ENCODE measurements at regions not wholly inside any gene's neighbourhood (a gene's known extent, or its start where the extent isn't known, plus 50 kb on each side); places are given as distances from the start of the nearest gene placed in this dataset.
"Not testable (repeated sequence)": the region's sequence is repeated elsewhere in the genome, so short reads cannot be mapped to it uniquely, and the experiment has no call there.

GRCh38 chr6:167408235-167408869 is 83.5 kb downstream of the TTLL2 start:
- DNase-seq (ENCODE audit: low spot score), result no peak

- no peak for DNase-seq (ENCODE audit: low spot score)
Measured at GRCh38 chr6:167409079-167409478, 84.2 kb downstream of the TTLL2 start.

GRCh38 chr6:167409694-167410093 is 84.8 kb downstream of the TTLL2 start:
- no peak for DNase-seq (ENCODE audit: low spot score)

- no peak for DNase-seq (ENCODE audit: low spot score)
Measured at GRCh38 chr6:167410462-167410861, 85.6 kb downstream of the TTLL2 start.

- DNase-seq (ENCODE audit: low spot score), result no peak
Measured at GRCh38 chr6:167412506-167412905, 87.6 kb downstream of the TTLL2 start.

- DNase-seq (ENCODE audit: low spot score), result no peak
Measured at GRCh38 chr6:167415441-167415961, 90.6 kb downstream of the TTLL2 start.

GRCh38 chr6:167416676-167417430 is 92.0 kb downstream of the TTLL2 start:
- DNase-seq (ENCODE audit: low spot score), result no peak

GRCh38 chr6:167420177-167420576 is 95.3 kb downstream of the TTLL2 start:
- DNase-seq (ENCODE audit: low spot score), result no peak

- DNase-seq (ENCODE audit: low spot score), result no peak
Measured at GRCh38 chr6:167420858-167421766, 96.2 kb downstream of the TTLL2 start.

- DNase-seq (ENCODE audit: low spot score), result not testable (repeated sequence)
Measured at GRCh38 chr6:167421944-167422343, 97.1 kb downstream of the TTLL2 start.

- no peak for DNase-seq (ENCODE audit: low spot score)
Measured at GRCh38 chr6:167422934-167423333, 98.0 kb downstream of the TTLL2 start.

- no peak for DNase-seq (ENCODE audit: low spot score)
Measured at GRCh38 chr6:167424060-167424673, 99.3 kb downstream of the TTLL2 start.

- no peak for DNase-seq (ENCODE audit: low spot score)
Measured at GRCh38 chr6:167424700-167425099, 99.8 kb downstream of the TTLL2 start.

GRCh38 chr6:167426084-167426483 is 101.2 kb downstream of the TTLL2 start:
- no peak for DNase-seq (ENCODE audit: low spot score)

- no peak for DNase-seq (ENCODE audit: low spot score)
Measured at GRCh38 chr6:167426651-167427050, 101.8 kb downstream of the TTLL2 start.

- DNase-seq (ENCODE audit: low spot score), result no peak
Measured at GRCh38 chr6:167428664-167429333, 103.9 kb downstream of the TTLL2 start.

- no peak for DNase-seq (ENCODE audit: low spot score)
Measured at GRCh38 chr6:167429353-167429752, 104.5 kb downstream of the TTLL2 start.

- no peak for DNase-seq (ENCODE audit: low spot score)
Measured at GRCh38 chr6:167435209-167435728, 110.4 kb downstream of the TTLL2 start.

- no peak for DNase-seq (ENCODE audit: low spot score)
Measured at GRCh38 chr6:167437888-167438484, 113.1 kb downstream of the TTLL2 start.

- DNase-seq (ENCODE audit: low spot score), result no peak
Measured at GRCh38 chr6:167441715-167442206, 116.9 kb downstream of the TTLL2 start.

- DNase-seq (ENCODE audit: low spot score), result no peak
Measured at GRCh38 chr6:167442245-167442644, 117.4 kb downstream of the TTLL2 start.

Data from AG20443 (cell line).